GM23338 (cell line): ENCODE measurements at regions not wholly inside any gene's neighbourhood (a gene's known extent, or its start where the extent isn't known, plus 50 kb on each side); places are given as distances from the start of the nearest gene placed in this dataset.
A peak's percentile ranks its signal among the peaks of the same experiment; 100 is the strongest.

Experiments used
- ATAC-seq: fragments of 200-7000 bp; cut with Tn5 transposase; 3 replicates; pipeline ENCODE4 v1.9.1; 2020
- DNase-seq: peaks from one replicate; pipeline ENCODE4 v3.0.0-alpha.2; 2015; ENCODE audit warnings: low spot score
- H2AFZ ChIP-seq: fragments of 200-600 bp; sonication (generic); 2 replicates; pipeline ENCODE4 v1.8.0; 2016; ENCODE audit warnings: antibody characterized with exemption, mild to moderate bottlenecking, moderate library complexity
- H3F3A ChIP-seq: fragments of 200-600 bp; sonication (generic); replicated peaks from 2 replicates; pipeline ENCODE4 v1.8.0; 2017; ENCODE audit warnings: antibody characterized with exemption, mixed run types, low read depth
- H3K27ac ChIP-seq: fragments of 200-600 bp; sonication (generic); 2 replicates; pipeline ENCODE4 v1.6.1; 2016; ENCODE audit warnings: low read depth
- H3K27me3 ChIP-seq: fragments of 200-600 bp; sonication (generic); 2 replicates; pipeline ENCODE4 v1.8.0; 2016; ENCODE audit warnings: mild to moderate bottlenecking, mixed run types, moderate library complexity; ENCODE audit not compliant: insufficient read depth
- H3K36me3 ChIP-seq: fragments of 200-600 bp; sonication (generic); 2 replicates; pipeline ENCODE4 v1.8.0; 2016; ENCODE audit warnings: mild to moderate bottlenecking; ENCODE audit not compliant: insufficient read depth
- H3K4me1 ChIP-seq: fragments of 200-600 bp; sonication (generic); 2 replicates; pipeline ENCODE4 v1.8.0; 2016; ENCODE audit warnings: mild to moderate bottlenecking, moderate library complexity; ENCODE audit not compliant: insufficient read depth
- H3K4me2 ChIP-seq: fragments of 200-600 bp; sonication (generic); 2 replicates; pipeline ENCODE4 v1.7.1; 2017; ENCODE audit warnings: mixed run types
- H3K4me3 ChIP-seq: fragments of 200-600 bp; sonication (generic); 2 replicates; pipeline ENCODE4 v1.6.1; 2016; ENCODE audit warnings: mixed run types
- H3K79me2 ChIP-seq: fragments of 200-600 bp; sonication (generic); replicated peaks from 2 replicates; pipeline ENCODE4 v1.8.0; 2017; ENCODE audit warnings: mild to moderate bottlenecking; ENCODE audit not compliant: insufficient read depth
- H3K9me2 ChIP-seq: fragments of 200-600 bp; sonication (generic); 2 replicates; pipeline ENCODE4 v1.8.0; 2017; ENCODE audit not compliant: insufficient read depth
- H4K20me1 ChIP-seq: fragments of 200-600 bp; sonication (generic); replicated peaks from 2 replicates; pipeline ENCODE4 v1.8.0; 2017; ENCODE audit warnings: mild to moderate bottlenecking; ENCODE audit not compliant: insufficient read depth
- H3K27ac Mint-ChIP-seq: 2 replicates; pipeline ENCODE4 v1.8.0; 2020; ENCODE audit warnings: inconsistent platforms, mild to moderate bottlenecking, moderate library complexity, mixed read lengths
- H3K27me3 Mint-ChIP-seq: 3 replicates; pipeline ENCODE4 v1.8.0; 2022; ENCODE audit warnings: low read depth, mild to moderate bottlenecking, moderate library complexity, mixed read lengths, inconsistent platforms; ENCODE audit not compliant: insufficient read depth, poor library complexity
- H3K36me3 Mint-ChIP-seq: 3 replicates; pipeline ENCODE4 v1.8.0; 2021; ENCODE audit warnings: low read depth, mild to moderate bottlenecking, inconsistent platforms, moderate library complexity, mixed read lengths
- H3K4me1 Mint-ChIP-seq: 3 replicates; pipeline ENCODE4 v1.8.0; 2020; ENCODE audit warnings: mild to moderate bottlenecking, inconsistent platforms, mixed read lengths
- H3K4me3 Mint-ChIP-seq: 3 replicates; pipeline ENCODE4 v1.8.0; 2021; ENCODE audit warnings: moderate library complexity, mild to moderate bottlenecking, inconsistent platforms, mixed read lengths
- H3K9me3 Mint-ChIP-seq: 3 replicates; pipeline ENCODE4 v1.8.0; 2020; ENCODE audit warnings: moderate library complexity, mild to moderate bottlenecking, inconsistent platforms, mixed read lengths
- CREB1 ChIP-seq: fragments of 250-450 bp; sonication (Bioruptor Pico); IDR thresholded peaks from 2 replicates; pipeline ENCODE4 v1.5.0; 2020; ENCODE audit warnings: low read depth, mild to moderate bottlenecking, moderate library complexity
- EZH2 ChIP-seq: fragments of 200-600 bp; sonication (generic); IDR thresholded peaks from one replicate; pipeline ENCODE4 v1.8.0; 2017; ENCODE audit warnings: antibody characterized with exemption, mild to moderate bottlenecking, low read depth; ENCODE audit not compliant: unreplicated experiment
- EZH2phosphoT487 ChIP-seq: fragments of 200-600 bp; sonication (generic); IDR thresholded peaks from one replicate; pipeline ENCODE4 v1.8.1; 2018; ENCODE audit warnings: antibody characterized with exemption; ENCODE audit not compliant: unreplicated experiment
- JUNB ChIP-seq: IDR thresholded peaks from one replicate; pipeline ENCODE4 v1.6.1; 2016; ENCODE audit warnings: antibody characterized with exemption; ENCODE audit not compliant: unreplicated experiment
- NANOG ChIP-seq: IDR thresholded peaks from 2 replicates; pipeline ENCODE4 v1.6.1; 2016; ENCODE audit warnings: antibody characterized with exemption, borderline replicate concordance
- POLR2AphosphoS5 ChIP-seq: IDR thresholded peaks from 2 replicates; pipeline ENCODE4 v1.6.1; 2016; ENCODE audit warnings: antibody characterized with exemption, low read depth
- STAT1 ChIP-seq: IDR thresholded peaks from one replicate; pipeline ENCODE4 v1.6.1; 2016; ENCODE audit warnings: antibody characterized with exemption; ENCODE audit not compliant: unreplicated experiment
- ZNF114 ChIP-seq: fragments of 250-450 bp; sonication (Bioruptor Pico); IDR thresholded peaks from 2 replicates; pipeline ENCODE4 v1.5.0; 2020; ENCODE audit warnings: mild to moderate bottlenecking, moderate library complexity
- ZNF331 ChIP-seq: fragments of 250-450 bp; sonication (Bioruptor Pico); IDR thresholded peaks from 2 replicates; pipeline ENCODE4 v1.5.0; 2020; ENCODE audit warnings: low read depth, mild to moderate bottlenecking, moderate library complexity
- ZNF462 ChIP-seq: fragments of 250-450 bp; sonication (Bioruptor Pico); IDR thresholded peaks from 2 replicates; pipeline ENCODE4 v1.5.0; 2020; ENCODE audit warnings: mild to moderate bottlenecking, moderate library complexity
- TF ChIP-seq, protein P1 (sequence below): IDR thresholded peaks from 2 replicates; pipeline ENCODE4 v1.6.1; 2016; ENCODE audit warnings: antibody characterized with exemption
- TF ChIP-seq, protein P2 (sequence below), 2 experiments: fragments of 200-600 bp in 1 of 2; sonication (generic) in 1 of 2; conservative IDR thresholded peaks; 2 replicates each; pipeline versions ENCODE4 v1.5.1 to v1.6.1; 2016 to 2017; ENCODE audit warnings: antibody characterized with exemption in 2 of 2, low read depth in 2 of 2, mild to moderate bottlenecking in 2 of 2, moderate library complexity in 1 of 2
- TF ChIP-seq, protein P3 (sequence below): IDR thresholded peaks from one replicate; pipeline ENCODE4 v1.6.1; 2018; ENCODE audit warnings: antibody characterized with exemption; ENCODE audit not compliant: unreplicated experiment

GRCh38 chr19:28582344-28582743 lies 630.6 kb downstream of the UQCRFS1 start:
- Mint-ChIP-seq H3K4me3 (no peak overlapping the region), H3K4me1 (peaks cover 41% of the 10 kb centered on the region), H3K9me3 (peaks cover 3% of the 10 kb centered on the region; the same call in 1 of the 3 replicates), H3K27ac (no peak overlapping the region), H3K27me3 (peaks cover 20% of the 10 kb centered on the region), H3K36me3 (peaks cover 3% of the 10 kb centered on the region; the same call in 2 of the 3 replicates)
- ATAC-seq (no peak), DNase-seq (no peak)
- peaks cover 34% of the 10 kb centered on the region for H3K4me1 ChIP-seq
- H2AFZ ChIP-seq = no peak overlapping the region
- H4K20me1 ChIP-seq = no peaks in the 10 kb centered on the region
- no peaks in the 10 kb centered on the region for H3K79me2 ChIP-seq
- H3K4me2 ChIP-seq = peak overlapping the region; percentile 39
- H3K27me3 ChIP-seq = no peaks in the 10 kb centered on the region
- no peaks in the 10 kb centered on the region; the same call in 1 of the 2 replicates for H3K36me3 ChIP-seq
- no peak overlapping the region for H3K4me3 ChIP-seq
- no peaks in the 10 kb centered on the region for H3F3A ChIP-seq
- no peak overlapping the region for H3K27ac ChIP-seq
- TF ChIP-seq EZH2 (no peak), JUNB (no peak), POLR2AphosphoS5 (no peak), ZNF331 (CRISPR knock-in tag) (no peak), ZNF462 (CRISPR knock-in tag) (no peak), ZNF114 (no peak), STAT1 (no peak), CREB1 (CRISPR knock-in tag) (no peak), EZH2phosphoT487 (no peak), NANOG (no peak)
- TF ChIP-seq, protein P1, sequence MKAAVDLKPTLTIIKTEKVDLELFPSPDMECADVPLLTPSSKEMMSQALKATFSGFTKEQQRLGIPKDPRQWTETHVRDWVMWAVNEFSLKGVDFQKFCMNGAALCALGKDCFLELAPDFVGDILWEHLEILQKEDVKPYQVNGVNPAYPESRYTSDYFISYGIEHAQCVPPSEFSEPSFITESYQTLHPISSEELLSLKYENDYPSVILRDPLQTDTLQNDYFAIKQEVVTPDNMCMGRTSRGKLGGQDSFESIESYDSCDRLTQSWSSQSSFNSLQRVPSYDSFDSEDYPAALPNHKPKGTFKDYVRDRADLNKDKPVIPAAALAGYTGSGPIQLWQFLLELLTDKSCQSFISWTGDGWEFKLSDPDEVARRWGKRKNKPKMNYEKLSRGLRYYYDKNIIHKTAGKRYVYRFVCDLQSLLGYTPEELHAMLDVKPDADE = no peak
- TF ChIP-seq, protein P2, sequence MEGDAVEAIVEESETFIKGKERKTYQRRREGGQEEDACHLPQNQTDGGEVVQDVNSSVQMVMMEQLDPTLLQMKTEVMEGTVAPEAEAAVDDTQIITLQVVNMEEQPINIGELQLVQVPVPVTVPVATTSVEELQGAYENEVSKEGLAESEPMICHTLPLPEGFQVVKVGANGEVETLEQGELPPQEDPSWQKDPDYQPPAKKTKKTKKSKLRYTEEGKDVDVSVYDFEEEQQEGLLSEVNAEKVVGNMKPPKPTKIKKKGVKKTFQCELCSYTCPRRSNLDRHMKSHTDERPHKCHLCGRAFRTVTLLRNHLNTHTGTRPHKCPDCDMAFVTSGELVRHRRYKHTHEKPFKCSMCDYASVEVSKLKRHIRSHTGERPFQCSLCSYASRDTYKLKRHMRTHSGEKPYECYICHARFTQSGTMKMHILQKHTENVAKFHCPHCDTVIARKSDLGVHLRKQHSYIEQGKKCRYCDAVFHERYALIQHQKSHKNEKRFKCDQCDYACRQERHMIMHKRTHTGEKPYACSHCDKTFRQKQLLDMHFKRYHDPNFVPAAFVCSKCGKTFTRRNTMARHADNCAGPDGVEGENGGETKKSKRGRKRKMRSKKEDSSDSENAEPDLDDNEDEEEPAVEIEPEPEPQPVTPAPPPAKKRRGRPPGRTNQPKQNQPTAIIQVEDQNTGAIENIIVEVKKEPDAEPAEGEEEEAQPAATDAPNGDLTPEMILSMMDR (conservative IDR thresholded peaks at IDR 0.05; ENCODE audit: low read depth in 2 of 2) = no peak
- TF ChIP-seq, protein P3, sequence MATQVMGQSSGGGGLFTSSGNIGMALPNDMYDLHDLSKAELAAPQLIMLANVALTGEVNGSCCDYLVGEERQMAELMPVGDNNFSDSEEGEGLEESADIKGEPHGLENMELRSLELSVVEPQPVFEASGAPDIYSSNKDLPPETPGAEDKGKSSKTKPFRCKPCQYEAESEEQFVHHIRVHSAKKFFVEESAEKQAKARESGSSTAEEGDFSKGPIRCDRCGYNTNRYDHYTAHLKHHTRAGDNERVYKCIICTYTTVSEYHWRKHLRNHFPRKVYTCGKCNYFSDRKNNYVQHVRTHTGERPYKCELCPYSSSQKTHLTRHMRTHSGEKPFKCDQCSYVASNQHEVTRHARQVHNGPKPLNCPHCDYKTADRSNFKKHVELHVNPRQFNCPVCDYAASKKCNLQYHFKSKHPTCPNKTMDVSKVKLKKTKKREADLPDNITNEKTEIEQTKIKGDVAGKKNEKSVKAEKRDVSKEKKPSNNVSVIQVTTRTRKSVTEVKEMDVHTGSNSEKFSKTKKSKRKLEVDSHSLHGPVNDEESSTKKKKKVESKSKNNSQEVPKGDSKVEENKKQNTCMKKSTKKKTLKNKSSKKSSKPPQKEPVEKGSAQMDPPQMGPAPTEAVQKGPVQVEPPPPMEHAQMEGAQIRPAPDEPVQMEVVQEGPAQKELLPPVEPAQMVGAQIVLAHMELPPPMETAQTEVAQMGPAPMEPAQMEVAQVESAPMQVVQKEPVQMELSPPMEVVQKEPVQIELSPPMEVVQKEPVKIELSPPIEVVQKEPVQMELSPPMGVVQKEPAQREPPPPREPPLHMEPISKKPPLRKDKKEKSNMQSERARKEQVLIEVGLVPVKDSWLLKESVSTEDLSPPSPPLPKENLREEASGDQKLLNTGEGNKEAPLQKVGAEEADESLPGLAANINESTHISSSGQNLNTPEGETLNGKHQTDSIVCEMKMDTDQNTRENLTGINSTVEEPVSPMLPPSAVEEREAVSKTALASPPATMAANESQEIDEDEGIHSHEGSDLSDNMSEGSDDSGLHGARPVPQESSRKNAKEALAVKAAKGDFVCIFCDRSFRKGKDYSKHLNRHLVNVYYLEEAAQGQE = no peak
- H3K9me2 ChIP-seq = 0 out of 2 replicates have a peak, but pooled peaks cover 10% of the 10 kb centered on the region
